Caco-2 (cell line): ENCODE measurements at regions not wholly inside any gene's neighbourhood (a gene's known extent, or its start where the extent isn't known, plus 50 kb on each side); places are given as distances from the start of the nearest gene placed in this dataset.

Source experiments
- BruUV-seq: library from RNA; stranded (reverse); fragments of 400-500 nt; replicated peaks from 2 replicates; lab custom pipeline; 2021; lab: Mats Ljungman, UMichigan
- CTCF ChIA-PET: fragments of 300-600 bp; sonication (Branson Sonifier 250); formaldehyde crosslinking; loops from one replicate; lab custom pipeline; 2022; ENCODE audit warnings: antibody characterized with exemption; lab: Charles Lee
- POLR2A ChIA-PET: fragments of 300-600 bp; sonication (Branson Sonifier 250); formaldehyde crosslinking; loops from one replicate; lab custom pipeline; 2022; ENCODE audit warnings: antibody characterized with exemption; lab: Charles Lee
- DNase-seq, 2 experiments: peaks; one replicate each; pipeline versions ENCODE4 v3.0.0 to v3.0.0-alpha.2; 2020 to 2022
- H3K27me3 ChIP-seq: replicated peaks from 2 replicates; pipeline ENCODE4 v1.6.0; 2011; ENCODE audit warnings: low read length; ENCODE audit not compliant: control insufficient read depth, insufficient read depth
- H3K36me3 ChIP-seq: 2 replicates; pipeline ENCODE4 v1.5.1; 2011; ENCODE audit warnings: low read length; ENCODE audit not compliant: control insufficient read depth, insufficient read depth
- H3K4me1 ChIP-seq: fragments of 250-450 bp; sonication (Bioruptor Pico); 2 replicates; pipeline ENCODE4 v1.5.1; 2020; ENCODE audit warnings: mild to moderate bottlenecking
- H3K4me3 ChIP-seq: 2 replicates; pipeline ENCODE4 v1.5.1; 2011; ENCODE audit warnings: low read depth, mild to moderate bottlenecking, control low read depth, low read length
- H3K9me3 ChIP-seq: fragments of 250-450 bp; sonication (Bioruptor Pico); 2 replicates; pipeline ENCODE4 v1.5.1; 2020; ENCODE audit warnings: mild to moderate bottlenecking, moderate library complexity
- H3K27ac Mint-ChIP-seq: one replicate; pipeline ENCODE4 v1.8.0; 2022; ENCODE audit warnings: mixed read lengths; ENCODE audit not compliant: unreplicated experiment
- H3K27me3 Mint-ChIP-seq: one replicate; pipeline ENCODE4 v1.8.0; 2022; ENCODE audit warnings: mixed read lengths; ENCODE audit not compliant: insufficient read depth, unreplicated experiment
- H3K36me3 Mint-ChIP-seq: one replicate; pipeline ENCODE4 v1.8.0; 2022; ENCODE audit warnings: mild to moderate bottlenecking, mixed read lengths; ENCODE audit not compliant: insufficient read depth, unreplicated experiment
- H3K4me1 Mint-ChIP-seq: one replicate; pipeline ENCODE4 v1.8.0; 2022; ENCODE audit warnings: low read depth, mixed read lengths; ENCODE audit not compliant: unreplicated experiment
- H3K4me3 Mint-ChIP-seq: one replicate; pipeline ENCODE4 v1.8.0; 2022; ENCODE audit warnings: mild to moderate bottlenecking, moderate library complexity, mixed read lengths; ENCODE audit not compliant: unreplicated experiment
- H3K9me3 Mint-ChIP-seq: one replicate; pipeline ENCODE4 v1.8.0; 2022; ENCODE audit warnings: mixed read lengths; ENCODE audit not compliant: unreplicated experiment
- intact Hi-C: fragments of 100-400 bp; cut with micrococcal nuclease; formaldehyde crosslinking; loops from one replicate; pipeline ENCODE4 v1.10.0; 2022; ENCODE audit not compliant: unreplicated experiment
- TF ChIP-seq, protein P1 (sequence below), 2 experiments: fragments of 200-600 bp in 1 of 2; IDR thresholded peaks; 1 replicate in 1 of 2; 2 replicates in 1 of 2; pipeline versions ENCODE4 v1.5.1 to v1.8.0; 2011 to 2022; ENCODE audit warnings: antibody characterized with exemption in 1 of 2, control low read depth in 1 of 2, inconsistent platforms in 1 of 2, low read depth in 1 of 2, low read length in 1 of 2, mild to moderate bottlenecking in 1 of 2, moderate library complexity in 1 of 2; ENCODE audit not compliant: insufficient read depth in 1 of 2, severe bottlenecking in 1 of 2, unreplicated experiment in 1 of 2

- Histone ChIP-seq H3K4me1 (no peaks in the 10 kb centered on the region), H3K4me3 (no peak overlapping the region), H3K27me3 (no peaks in the 10 kb centered on the region), H3K36me3 (no peaks in the 10 kb centered on the region), H3K9me3 (no peaks in the 10 kb centered on the region)
- Mint-ChIP-seq H3K9me3 (no peaks in the 10 kb centered on the region), H3K27me3 (no peaks in the 10 kb centered on the region), H3K27ac (no peak overlapping the region), H3K4me1 (no peaks in the 10 kb centered on the region), H3K4me3 (no peak overlapping the region), H3K36me3 (no peaks in the 10 kb centered on the region)
- no peak for DNase-seq
- ChIA-PET CTCF (no interaction called here), POLR2A (no interaction called here)
- intact Hi-C loops = no loop called here
- BruUV-seq = no TSS peak
- TF ChIP-seq, protein P1, sequence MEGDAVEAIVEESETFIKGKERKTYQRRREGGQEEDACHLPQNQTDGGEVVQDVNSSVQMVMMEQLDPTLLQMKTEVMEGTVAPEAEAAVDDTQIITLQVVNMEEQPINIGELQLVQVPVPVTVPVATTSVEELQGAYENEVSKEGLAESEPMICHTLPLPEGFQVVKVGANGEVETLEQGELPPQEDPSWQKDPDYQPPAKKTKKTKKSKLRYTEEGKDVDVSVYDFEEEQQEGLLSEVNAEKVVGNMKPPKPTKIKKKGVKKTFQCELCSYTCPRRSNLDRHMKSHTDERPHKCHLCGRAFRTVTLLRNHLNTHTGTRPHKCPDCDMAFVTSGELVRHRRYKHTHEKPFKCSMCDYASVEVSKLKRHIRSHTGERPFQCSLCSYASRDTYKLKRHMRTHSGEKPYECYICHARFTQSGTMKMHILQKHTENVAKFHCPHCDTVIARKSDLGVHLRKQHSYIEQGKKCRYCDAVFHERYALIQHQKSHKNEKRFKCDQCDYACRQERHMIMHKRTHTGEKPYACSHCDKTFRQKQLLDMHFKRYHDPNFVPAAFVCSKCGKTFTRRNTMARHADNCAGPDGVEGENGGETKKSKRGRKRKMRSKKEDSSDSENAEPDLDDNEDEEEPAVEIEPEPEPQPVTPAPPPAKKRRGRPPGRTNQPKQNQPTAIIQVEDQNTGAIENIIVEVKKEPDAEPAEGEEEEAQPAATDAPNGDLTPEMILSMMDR (IDR thresholded peaks at IDR 0.05; ENCODE audit: insufficient read depth in 1 of 2, low read depth in 1 of 2, low read length in 1 of 2, severe bottlenecking in 1 of 2, unreplicated experiment in 1 of 2) = no peak
Measured at GRCh38 chr2:146632707-146633106, 1212.1 kb upstream of the ACVR2A start.

- Mint-ChIP-seq H3K36me3 (no peaks in the 10 kb centered on the region), H3K4me3 (no peak overlapping the region), H3K9me3 (no peaks in the 10 kb centered on the region), H3K27me3 (no peaks in the 10 kb centered on the region), H3K27ac (no peak overlapping the region), H3K4me1 (no peaks in the 10 kb centered on the region)
- Histone ChIP-seq H3K4me1 (no peaks in the 10 kb centered on the region), H3K36me3 (no peaks in the 10 kb centered on the region), H3K27me3 (no peaks in the 10 kb centered on the region), H3K4me3 (no peak overlapping the region), H3K9me3 (no peaks in the 10 kb centered on the region)
- CTCF ChIA-PET = no interaction called here
- no TSS peak for BruUV-seq
- POLR2A ChIA-PET = no interaction called here
- TF ChIP-seq, protein P1 (IDR thresholded peaks at IDR 0.05; ENCODE audit: insufficient read depth in 1 of 2, low read depth in 1 of 2, low read length in 1 of 2, severe bottlenecking in 1 of 2, unreplicated experiment in 1 of 2) = no peak
- intact Hi-C loops = no loop called here
- DNase-seq = no peak
Measured at GRCh38 chr2:146624430-146625160, 1220.2 kb upstream of the ACVR2A start.

- POLR2A ChIA-PET = no interaction called here
- no peak overlapping the region for H3K27ac Mint-ChIP-seq
- no peaks in the 10 kb centered on the region for H3K9me3 ChIP-seq
- no peak overlapping the region for H3K4me3 ChIP-seq
- no peaks in the 10 kb centered on the region for H3K9me3 Mint-ChIP-seq
- no TSS peak for BruUV-seq
- H3K4me1 Mint-ChIP-seq = no peaks in the 10 kb centered on the region
- H3K4me3 Mint-ChIP-seq = no peak overlapping the region
- no peak for DNase-seq
- no peaks in the 10 kb centered on the region for H3K36me3 ChIP-seq
- no peaks in the 10 kb centered on the region for H3K27me3 ChIP-seq
- intact Hi-C loops = no loop called here
- TF ChIP-seq, protein P1 (IDR thresholded peaks at IDR 0.05; ENCODE audit: insufficient read depth in 1 of 2, low read depth in 1 of 2, low read length in 1 of 2, severe bottlenecking in 1 of 2, unreplicated experiment in 1 of 2) = no peak
- CTCF ChIA-PET = no interaction called here
- no peaks in the 10 kb centered on the region for H3K4me1 ChIP-seq
- no peaks in the 10 kb centered on the region for H3K27me3 Mint-ChIP-seq
- no peaks in the 10 kb centered on the region for H3K36me3 Mint-ChIP-seq
Measured at GRCh38 chr2:146623771-146624170, 1221.1 kb upstream of the ACVR2A start.
